GM23338 (cell line): ENCODE measurements at regions not wholly inside any gene's neighbourhood (a gene's known extent, or its start where the extent isn't known, plus 50 kb on each side); places are given as distances from the start of the nearest gene placed in this dataset.

Source experiments
- ATAC-seq: fragments of 200-7000 bp; cut with Tn5 transposase; 3 replicates; pipeline ENCODE4 v1.9.1; 2020
- DNase-seq: peaks from one replicate; pipeline ENCODE4 v3.0.0-alpha.2; 2015; ENCODE audit warnings: low spot score
- H2AFZ ChIP-seq: fragments of 200-600 bp; sonication (generic); 2 replicates; pipeline ENCODE4 v1.8.0; 2016; ENCODE audit warnings: antibody characterized with exemption, mild to moderate bottlenecking, moderate library complexity
- H3F3A ChIP-seq: fragments of 200-600 bp; sonication (generic); replicated peaks from 2 replicates; pipeline ENCODE4 v1.8.0; 2017; ENCODE audit warnings: antibody characterized with exemption, mixed run types, low read depth
- H3K27ac ChIP-seq: fragments of 200-600 bp; sonication (generic); 2 replicates; pipeline ENCODE4 v1.6.1; 2016; ENCODE audit warnings: low read depth
- H3K27me3 ChIP-seq: fragments of 200-600 bp; sonication (generic); 2 replicates; pipeline ENCODE4 v1.8.0; 2016; ENCODE audit warnings: mild to moderate bottlenecking, mixed run types, moderate library complexity; ENCODE audit not compliant: insufficient read depth
- H3K36me3 ChIP-seq: fragments of 200-600 bp; sonication (generic); 2 replicates; pipeline ENCODE4 v1.8.0; 2016; ENCODE audit warnings: mild to moderate bottlenecking; ENCODE audit not compliant: insufficient read depth
- H3K4me1 ChIP-seq: fragments of 200-600 bp; sonication (generic); 2 replicates; pipeline ENCODE4 v1.8.0; 2016; ENCODE audit warnings: mild to moderate bottlenecking, moderate library complexity; ENCODE audit not compliant: insufficient read depth
- H3K4me2 ChIP-seq: fragments of 200-600 bp; sonication (generic); 2 replicates; pipeline ENCODE4 v1.7.1; 2017; ENCODE audit warnings: mixed run types
- H3K4me3 ChIP-seq: fragments of 200-600 bp; sonication (generic); 2 replicates; pipeline ENCODE4 v1.6.1; 2016; ENCODE audit warnings: mixed run types
- H3K79me2 ChIP-seq: fragments of 200-600 bp; sonication (generic); replicated peaks from 2 replicates; pipeline ENCODE4 v1.8.0; 2017; ENCODE audit warnings: mild to moderate bottlenecking; ENCODE audit not compliant: insufficient read depth
- H3K9me2 ChIP-seq: fragments of 200-600 bp; sonication (generic); 2 replicates; pipeline ENCODE4 v1.8.0; 2017; ENCODE audit not compliant: insufficient read depth
- H4K20me1 ChIP-seq: fragments of 200-600 bp; sonication (generic); replicated peaks from 2 replicates; pipeline ENCODE4 v1.8.0; 2017; ENCODE audit warnings: mild to moderate bottlenecking; ENCODE audit not compliant: insufficient read depth
- H3K27ac Mint-ChIP-seq: 2 replicates; pipeline ENCODE4 v1.8.0; 2020; ENCODE audit warnings: inconsistent platforms, mild to moderate bottlenecking, moderate library complexity, mixed read lengths
- H3K27me3 Mint-ChIP-seq: 3 replicates; pipeline ENCODE4 v1.8.0; 2022; ENCODE audit warnings: low read depth, mild to moderate bottlenecking, moderate library complexity, mixed read lengths, inconsistent platforms; ENCODE audit not compliant: insufficient read depth, poor library complexity
- H3K36me3 Mint-ChIP-seq: 3 replicates; pipeline ENCODE4 v1.8.0; 2021; ENCODE audit warnings: low read depth, mild to moderate bottlenecking, inconsistent platforms, moderate library complexity, mixed read lengths
- H3K4me1 Mint-ChIP-seq: 3 replicates; pipeline ENCODE4 v1.8.0; 2020; ENCODE audit warnings: mild to moderate bottlenecking, inconsistent platforms, mixed read lengths
- H3K4me3 Mint-ChIP-seq: 3 replicates; pipeline ENCODE4 v1.8.0; 2021; ENCODE audit warnings: moderate library complexity, mild to moderate bottlenecking, inconsistent platforms, mixed read lengths
- H3K9me3 Mint-ChIP-seq: 3 replicates; pipeline ENCODE4 v1.8.0; 2020; ENCODE audit warnings: moderate library complexity, mild to moderate bottlenecking, inconsistent platforms, mixed read lengths
- CREB1 ChIP-seq: fragments of 250-450 bp; sonication (Bioruptor Pico); IDR thresholded peaks from 2 replicates; pipeline ENCODE4 v1.5.0; 2020; ENCODE audit warnings: low read depth, mild to moderate bottlenecking, moderate library complexity
- CTCF ChIP-seq, 2 experiments: fragments of 200-600 bp in 1 of 2; sonication (generic) in 1 of 2; conservative IDR thresholded peaks; 2 replicates each; pipeline versions ENCODE4 v1.5.1 to v1.6.1; 2016 to 2017; ENCODE audit warnings: antibody characterized with exemption in 2 of 2, low read depth in 2 of 2, mild to moderate bottlenecking in 2 of 2, moderate library complexity in 1 of 2
- EZH2 ChIP-seq: fragments of 200-600 bp; sonication (generic); IDR thresholded peaks from one replicate; pipeline ENCODE4 v1.8.0; 2017; ENCODE audit warnings: antibody characterized with exemption, mild to moderate bottlenecking, low read depth; ENCODE audit not compliant: unreplicated experiment
- NANOG ChIP-seq: IDR thresholded peaks from 2 replicates; pipeline ENCODE4 v1.6.1; 2016; ENCODE audit warnings: antibody characterized with exemption, borderline replicate concordance
- POLR2AphosphoS5 ChIP-seq: IDR thresholded peaks from 2 replicates; pipeline ENCODE4 v1.6.1; 2016; ENCODE audit warnings: antibody characterized with exemption, low read depth
- REST ChIP-seq: IDR thresholded peaks from one replicate; pipeline ENCODE4 v1.6.1; 2018; ENCODE audit warnings: antibody characterized with exemption; ENCODE audit not compliant: unreplicated experiment
- STAT1 ChIP-seq: IDR thresholded peaks from one replicate; pipeline ENCODE4 v1.6.1; 2016; ENCODE audit warnings: antibody characterized with exemption; ENCODE audit not compliant: unreplicated experiment
- ZNF114 ChIP-seq: fragments of 250-450 bp; sonication (Bioruptor Pico); IDR thresholded peaks from 2 replicates; pipeline ENCODE4 v1.5.0; 2020; ENCODE audit warnings: mild to moderate bottlenecking, moderate library complexity
- ZNF331 ChIP-seq: fragments of 250-450 bp; sonication (Bioruptor Pico); IDR thresholded peaks from 2 replicates; pipeline ENCODE4 v1.5.0; 2020; ENCODE audit warnings: low read depth, mild to moderate bottlenecking, moderate library complexity
- ZNF462 ChIP-seq: fragments of 250-450 bp; sonication (Bioruptor Pico); IDR thresholded peaks from 2 replicates; pipeline ENCODE4 v1.5.0; 2020; ENCODE audit warnings: mild to moderate bottlenecking, moderate library complexity

GRCh38 chr3:197399486-197399885 lies 101.1 kb upstream of the DLG1 start:
- Mint-ChIP-seq H3K27ac (no peak overlapping the region), H3K4me3 (no peak overlapping the region), H3K36me3 (no peaks in the 10 kb centered on the region), H3K4me1 (peaks cover 20% of the 10 kb centered on the region; the same call in 2 of the 3 replicates), H3K27me3 (peaks cover 5% of the 10 kb centered on the region), H3K9me3 (no peaks in the 10 kb centered on the region)
- Histone ChIP-seq H3F3A (no peaks in the 10 kb centered on the region), H4K20me1 (no peaks in the 10 kb centered on the region), H3K27me3 (no peaks in the 10 kb centered on the region), H3K27ac (no peak overlapping the region), H3K4me1 (peaks cover 5% of the 10 kb centered on the region; the same call in 1 of the 2 replicates), H3K79me2 (no peaks in the 10 kb centered on the region), H2AFZ (no peak overlapping the region), H3K4me3 (no peak overlapping the region), H3K9me2 (no peaks in the 10 kb centered on the region), H3K4me2 (no peak overlapping the region), H3K36me3 (no peaks in the 10 kb centered on the region)
- TF ChIP-seq NANOG, result no peak
- TF ChIP-seq ZNF331, result no peak
- TF ChIP-seq CREB1 (CRISPR knock-in tag), result no peak
- no peak for ATAC-seq
- DNase-seq, result no peak

GRCh38 chr3:197398286-197398878 lies 100.0 kb upstream of the DLG1 start:
- no peak overlapping the region for H3K4me3 Mint-ChIP-seq
- H3K4me1 Mint-ChIP-seq, result peaks cover 20% of the 10 kb centered on the region; the same call in 2 of the 3 replicates
- no peaks in the 10 kb centered on the region for H3K36me3 Mint-ChIP-seq
- peaks cover 3% of the 10 kb centered on the region for H3K27me3 Mint-ChIP-seq
- no peak for TF ChIP-seq CTCF (conservative IDR thresholded peaks at IDR 0.05; ENCODE audit: low read depth in 2 of 2)
- TF ChIP-seq STAT1, result no peak
- TF ChIP-seq EZH2, result no peak
- no peak for TF ChIP-seq ZNF114 (CRISPR knock-in tag)
- TF ChIP-seq POLR2AphosphoS5, result no peak
- no peak for TF ChIP-seq REST
- no peak for TF ChIP-seq ZNF462 (CRISPR knock-in tag)
- Histone ChIP-seq H4K20me1 (no peaks in the 10 kb centered on the region), H3K4me1 (peaks cover 5% of the 10 kb centered on the region; the same call in 1 of the 2 replicates), H3K4me3 (no peak overlapping the region), H3K79me2 (no peaks in the 10 kb centered on the region), H3K4me2 (no peak overlapping the region), H3K9me2 (no peaks in the 10 kb centered on the region), H3K27ac (no peak overlapping the region), H3K36me3 (no peaks in the 10 kb centered on the region), H2AFZ (no peak overlapping the region), H3F3A (no peaks in the 10 kb centered on the region), H3K27me3 (no peaks in the 10 kb centered on the region)
- ATAC-seq (no peak), DNase-seq (no peak)
- no peak overlapping the region for H3K27ac Mint-ChIP-seq
- no peaks in the 10 kb centered on the region for H3K9me3 Mint-ChIP-seq
